OCI-LY7 (cell line): ENCODE measurements at regions not wholly inside any gene's neighbourhood (a gene's known extent, or its start where the extent isn't known, plus 50 kb on each side); places are given as distances from the start of the nearest gene placed in this dataset.

Experiments used
- BruUV-seq: library from RNA; stranded (reverse); fragments of 400-500 nt; replicated peaks from 2 replicates; lab custom pipeline; 2021; lab: Mats Ljungman, UMichigan
- CTCF ChIA-PET: fragments of 300-600 bp; sonication (Branson Sonifier 250); formaldehyde crosslinking; loops from one replicate; lab custom pipeline; 2022; ENCODE audit warnings: antibody characterized with exemption; ENCODE audit not compliant: unreplicated experiment; lab: Charles Lee
- POLR2A ChIA-PET: fragments of 300-600 bp; sonication (Branson Sonifier 250); formaldehyde crosslinking; loops from one replicate; lab custom pipeline; 2022; ENCODE audit warnings: antibody characterized with exemption; lab: Charles Lee
- DNase-seq: peaks from one replicate; pipeline ENCODE4 v3.0.0-alpha.2; 2015; ENCODE audit warnings: low spot score
- H2AFZ ChIP-seq: fragments of 200-600 bp; sonication (generic), shearing (Covaris generic); 2 replicates; pipeline ENCODE4 v1.6.1; 2014; ENCODE audit warnings: mild to moderate bottlenecking, antibody characterized with exemption, low read length, moderate library complexity
- H3K27ac ChIP-seq: fragments of 200-600 bp; sonication (generic); 2 replicates; pipeline ENCODE4 v1.5.1; 2014; ENCODE audit warnings: mixed run types, low read depth, mild to moderate bottlenecking, moderate library complexity, low read length, inconsistent platforms; ENCODE audit not compliant: poor library complexity, severe bottlenecking
- H3K36me3 ChIP-seq: fragments of 200-600 bp; sonication (generic); 2 replicates; pipeline ENCODE4 v1.6.1; 2014; ENCODE audit warnings: mild to moderate bottlenecking, antibody characterized with exemption, low read length, moderate library complexity, mixed read lengths; ENCODE audit not compliant: insufficient read depth
- H3K4me1 ChIP-seq: fragments of 200-600 bp; sonication (generic); 2 replicates; pipeline ENCODE4 v1.5.1; 2014; ENCODE audit warnings: mild to moderate bottlenecking, low read length; ENCODE audit not compliant: insufficient read depth, poor library complexity, severe bottlenecking
- H3K4me2 ChIP-seq: fragments of 200-600 bp; sonication (generic); 2 replicates; pipeline ENCODE4 v1.6.1; 2014; ENCODE audit warnings: mild to moderate bottlenecking, low read length
- H3K4me3 ChIP-seq: fragments of 200-600 bp; sonication (generic); 2 replicates; pipeline ENCODE4 v1.5.1; 2014; ENCODE audit warnings: mild to moderate bottlenecking, low read depth, low read length; ENCODE audit not compliant: poor library complexity, severe bottlenecking
- H3K79me2 ChIP-seq: fragments of 200-600 bp; sonication (generic); 2 replicates; pipeline ENCODE4 v1.6.1; 2016; ENCODE audit warnings: low read depth, mild to moderate bottlenecking, low read length, moderate library complexity, mixed read lengths; ENCODE audit not compliant: insufficient read depth
- H3K9me2 ChIP-seq: fragments of 200-600 bp; sonication (generic); 2 replicates; pipeline ENCODE4 v1.6.1; 2016; ENCODE audit warnings: mild to moderate bottlenecking, low read length, mixed read lengths; ENCODE audit not compliant: insufficient read depth
- H3K9me3 ChIP-seq: fragments of 200-600 bp; sonication (generic); 2 replicates; pipeline ENCODE4 v1.6.1; 2014; ENCODE audit warnings: mild to moderate bottlenecking, mixed run types, low read length, mixed read lengths
- H4K20me1 ChIP-seq: fragments of 200-600 bp; sonication (generic); 2 replicates; pipeline ENCODE4 v1.6.1; 2014; ENCODE audit warnings: mild to moderate bottlenecking, antibody characterized with exemption, low read length, moderate library complexity, mixed read lengths; ENCODE audit not compliant: insufficient read depth
- EZH2phosphoT487 ChIP-seq: fragments of 200-600 bp; sonication (generic); IDR thresholded peaks from 2 replicates; pipeline ENCODE4 v1.6.1; 2018; ENCODE audit warnings: low read depth, borderline replicate concordance, mild to moderate bottlenecking, mixed run types, antibody characterized with exemption, low read length, moderate library complexity, mixed read lengths
- intact Hi-C: fragments of 100-400 bp; cut with micrococcal nuclease; formaldehyde crosslinking; loops from one replicate; pipeline ENCODE4 v1.10.0; 2022; ENCODE audit not compliant: unreplicated experiment
- TF ChIP-seq, protein P1 (sequence below): fragments of 200-600 bp; sonication (generic); conservative IDR thresholded peaks from 2 replicates; pipeline ENCODE4 v1.5.1; 2014; ENCODE audit warnings: mild to moderate bottlenecking, antibody characterized with exemption, low read length, moderate library complexity, mixed read lengths

DNA sequence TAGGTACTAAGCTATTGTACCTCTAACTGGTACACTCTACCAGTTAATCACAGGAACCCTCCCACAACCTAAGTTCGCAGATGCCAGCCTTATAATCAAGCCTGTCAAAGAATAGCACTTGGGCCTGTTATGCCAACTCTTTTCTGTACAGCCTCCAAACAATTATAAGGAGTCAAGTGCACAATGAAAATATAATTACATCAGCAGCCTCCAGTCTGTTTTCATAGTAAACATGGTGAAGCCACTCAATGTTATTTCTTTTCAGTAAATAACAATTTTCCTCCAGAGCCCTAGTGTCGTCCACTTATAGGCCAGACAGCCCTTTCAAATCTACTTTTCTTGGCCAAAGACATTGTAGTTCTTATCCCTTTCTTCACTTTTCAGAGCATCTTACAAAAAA lies 82.7 kb upstream of the CARMIL1 start:
- Histone ChIP-seq H3K4me1 (no peaks in the 10 kb centered on the region), H3K79me2 (no peaks in the 10 kb centered on the region), H3K27ac (no peak overlapping the region), H4K20me1 (no peaks in the 10 kb centered on the region), H3K36me3 (no peaks in the 10 kb centered on the region), H3K4me3 (no peak overlapping the region), H3K9me2 (no peaks in the 10 kb centered on the region), H3K9me3 (no peaks in the 10 kb centered on the region), H3K4me2 (no peak overlapping the region), H2AFZ (no peak overlapping the region)
- BruUV-seq = no TSS peak
- no peak for DNase-seq
- no peak for TF ChIP-seq EZH2phosphoT487
- TF ChIP-seq, protein P1, sequence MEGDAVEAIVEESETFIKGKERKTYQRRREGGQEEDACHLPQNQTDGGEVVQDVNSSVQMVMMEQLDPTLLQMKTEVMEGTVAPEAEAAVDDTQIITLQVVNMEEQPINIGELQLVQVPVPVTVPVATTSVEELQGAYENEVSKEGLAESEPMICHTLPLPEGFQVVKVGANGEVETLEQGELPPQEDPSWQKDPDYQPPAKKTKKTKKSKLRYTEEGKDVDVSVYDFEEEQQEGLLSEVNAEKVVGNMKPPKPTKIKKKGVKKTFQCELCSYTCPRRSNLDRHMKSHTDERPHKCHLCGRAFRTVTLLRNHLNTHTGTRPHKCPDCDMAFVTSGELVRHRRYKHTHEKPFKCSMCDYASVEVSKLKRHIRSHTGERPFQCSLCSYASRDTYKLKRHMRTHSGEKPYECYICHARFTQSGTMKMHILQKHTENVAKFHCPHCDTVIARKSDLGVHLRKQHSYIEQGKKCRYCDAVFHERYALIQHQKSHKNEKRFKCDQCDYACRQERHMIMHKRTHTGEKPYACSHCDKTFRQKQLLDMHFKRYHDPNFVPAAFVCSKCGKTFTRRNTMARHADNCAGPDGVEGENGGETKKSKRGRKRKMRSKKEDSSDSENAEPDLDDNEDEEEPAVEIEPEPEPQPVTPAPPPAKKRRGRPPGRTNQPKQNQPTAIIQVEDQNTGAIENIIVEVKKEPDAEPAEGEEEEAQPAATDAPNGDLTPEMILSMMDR = no peak
- ChIA-PET POLR2A (no interaction called here), CTCF (no interaction called here)
- intact Hi-C loops = no loop called here

DNA sequence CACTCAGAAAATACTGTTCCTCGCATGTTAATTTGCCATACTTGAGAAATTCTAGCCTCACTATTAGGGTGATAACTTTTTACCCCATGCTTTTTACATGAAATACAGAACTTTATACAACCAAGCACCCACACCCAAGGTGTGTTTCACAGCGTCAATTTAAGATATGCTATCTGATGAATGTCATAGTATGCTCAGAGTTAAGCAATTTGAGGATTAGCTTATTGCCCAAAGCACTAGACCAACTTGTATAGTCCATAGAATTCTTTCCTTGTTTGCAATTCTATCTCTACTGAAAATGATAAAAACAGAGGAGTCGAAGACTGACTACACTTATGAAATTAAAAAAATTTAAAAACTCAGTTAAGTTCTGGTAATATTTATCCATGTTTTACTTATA lies 82.1 kb upstream of the CARMIL1 start:
- Histone ChIP-seq H3K4me1 (no peaks in the 10 kb centered on the region), H3K9me2 (no peaks in the 10 kb centered on the region), H4K20me1 (no peaks in the 10 kb centered on the region), H3K27ac (no peak overlapping the region), H2AFZ (no peak overlapping the region), H3K79me2 (no peaks in the 10 kb centered on the region), H3K4me3 (no peak overlapping the region), H3K4me2 (no peak overlapping the region), H3K9me3 (no peaks in the 10 kb centered on the region), H3K36me3 (no peaks in the 10 kb centered on the region)
- POLR2A ChIA-PET = no interaction called here
- TF ChIP-seq EZH2phosphoT487 = no peak
- TF ChIP-seq, protein P1 = no peak
- CTCF ChIA-PET = no interaction called here
- DNase-seq = no peak
- BruUV-seq = no TSS peak
- intact Hi-C loops = no loop called here

DNA sequence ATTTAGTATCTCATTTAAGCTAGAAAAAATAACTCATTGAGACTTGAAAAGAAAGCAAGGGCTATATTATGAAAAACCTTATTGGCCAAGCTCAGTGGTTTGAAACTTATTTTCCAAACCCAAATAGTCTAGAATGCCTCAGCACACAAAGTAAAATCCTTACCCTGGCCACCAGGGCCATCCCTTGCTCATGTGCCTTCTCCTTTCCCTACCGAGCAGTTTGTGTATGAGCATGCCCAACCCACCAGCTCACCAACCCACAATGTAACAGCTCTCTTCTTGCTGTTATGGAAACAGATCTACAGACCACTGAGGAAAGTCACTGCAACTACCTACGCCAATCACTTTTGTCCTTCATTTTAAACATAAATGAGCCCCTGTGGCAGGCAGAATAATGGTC lies 79.6 kb upstream of the CARMIL1 start:
- CTCF ChIA-PET = no interaction called here
- no TSS peak for BruUV-seq

More for the DNA sequence above, 79.6 kb upstream of the CARMIL1 start:
- POLR2A ChIA-PET = interaction anchor here (0.9 kb wide), 1 partner anchor 50 kb away, joined by 3 read pairs; no protein-coding TSS in a partner anchor
- no peak overlapping the region for H3K4me2 ChIP-seq
- no peaks in the 10 kb centered on the region for H3K9me2 ChIP-seq
- intact Hi-C loops = no loop called here
- no peaks in the 10 kb centered on the region for H3K79me2 ChIP-seq
- H3K9me3 ChIP-seq = no peaks in the 10 kb centered on the region
- TF ChIP-seq, protein P1 = no peak
- no peak for TF ChIP-seq EZH2phosphoT487
- DNase-seq = no peak
- no peak overlapping the region for H3K27ac ChIP-seq
- H3K36me3 ChIP-seq = no peaks in the 10 kb centered on the region
- no peak overlapping the region for H2AFZ ChIP-seq
- H3K4me3 ChIP-seq = no peak overlapping the region
- H3K4me1 ChIP-seq = no peaks in the 10 kb centered on the region
- H4K20me1 ChIP-seq = no peaks in the 10 kb centered on the region
